Muscle of leg (tissue), 3 donors: ENCODE measurements at regions not wholly inside any gene's neighbourhood (a gene's known extent, or its start where the extent isn't known, plus 50 kb on each side); places are given as distances from the start of the nearest gene placed in this dataset.

ENCODE experiments used
- DNase-seq: peaks from one replicate; pipeline ENCODE4 v3.0.0; 2013
- H3K27ac ChIP-seq: one replicate; pipeline ENCODE4 v1.5.1; 2013; ENCODE audit warnings: mild to moderate bottlenecking, low read length, control low read depth
- H3K27me3 ChIP-seq: one replicate; pipeline ENCODE4 v1.6.1; 2013; ENCODE audit warnings: low read length; ENCODE audit not compliant: control insufficient read depth, insufficient read depth
- H3K36me3 ChIP-seq: one replicate; pipeline ENCODE4 v1.6.1; 2013; ENCODE audit warnings: low read length; ENCODE audit not compliant: control insufficient read depth, insufficient read depth
- H3K4me1 ChIP-seq: one replicate; pipeline ENCODE4 v1.6.1; 2013; ENCODE audit warnings: low read length; ENCODE audit not compliant: control insufficient read depth, insufficient read depth
- H3K4me3 ChIP-seq: one replicate; pipeline ENCODE4 v1.5.1; 2013; ENCODE audit warnings: low read length, control low read depth
- H3K9me3 ChIP-seq: replicated peaks from 2 replicates; pipeline ENCODE4 v1.6.1; 2013; ENCODE audit warnings: low read depth, low read length; ENCODE audit not compliant: control insufficient read depth
- WGBS: methylation state at CpG from one replicate; pipeline ENCODE4 v1.1.5; 2013; ENCODE audit warnings: missing lambda C conversion rate; ENCODE audit not compliant: insufficient coverage; 5-methylcytosine and 5-hydroxymethylcytosine counted together

DNA sequence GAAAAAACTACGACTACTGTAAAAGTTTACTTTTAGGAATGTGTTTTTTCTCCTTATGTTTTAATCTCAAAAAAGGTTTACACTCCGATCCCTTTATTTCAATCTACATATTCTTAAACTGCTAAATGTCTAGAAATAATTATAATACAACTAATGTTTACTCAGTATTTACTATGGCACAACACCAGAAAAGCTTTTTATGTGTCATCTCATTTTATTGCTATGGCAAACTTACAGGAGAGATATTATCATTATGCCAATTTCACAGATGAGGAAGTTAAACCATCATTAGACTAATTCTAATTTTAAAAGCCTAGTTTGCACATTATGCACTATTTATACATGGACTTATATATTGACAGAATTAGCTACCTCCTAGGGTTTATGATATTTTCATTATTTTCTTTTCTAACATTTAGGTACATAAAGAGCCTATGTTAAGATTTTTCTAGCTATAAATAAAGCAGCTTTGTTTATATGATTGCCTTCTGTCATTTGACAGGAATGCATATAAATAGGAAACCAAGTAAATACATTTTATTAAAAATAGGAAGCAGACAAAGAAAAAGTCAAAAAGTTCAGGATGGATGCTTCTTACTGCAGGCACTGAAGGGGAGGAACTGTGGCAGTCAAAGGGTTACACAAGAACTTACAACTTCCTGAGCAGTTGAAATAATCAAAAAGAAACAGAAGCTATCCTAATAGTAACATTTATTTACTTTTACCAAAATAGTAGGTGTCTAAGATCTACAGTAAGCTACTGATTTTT is 442.4 kb downstream of the LTN1 start:
- no peaks in the 10 kb centered on the region for H3K36me3 ChIP-seq
- WGBS, result no CpG with 5 or more reads among the region's 2 CpGs
- DNase-seq, result no peak
- no peak overlapping the region for H3K27ac ChIP-seq
- no peaks in the 10 kb centered on the region for H3K27me3 ChIP-seq
- no peaks in the 10 kb centered on the region for H3K4me1 ChIP-seq
- no peak overlapping the region for H3K4me3 ChIP-seq
- no peaks in the 10 kb centered on the region for H3K9me3 ChIP-seq

DNA sequence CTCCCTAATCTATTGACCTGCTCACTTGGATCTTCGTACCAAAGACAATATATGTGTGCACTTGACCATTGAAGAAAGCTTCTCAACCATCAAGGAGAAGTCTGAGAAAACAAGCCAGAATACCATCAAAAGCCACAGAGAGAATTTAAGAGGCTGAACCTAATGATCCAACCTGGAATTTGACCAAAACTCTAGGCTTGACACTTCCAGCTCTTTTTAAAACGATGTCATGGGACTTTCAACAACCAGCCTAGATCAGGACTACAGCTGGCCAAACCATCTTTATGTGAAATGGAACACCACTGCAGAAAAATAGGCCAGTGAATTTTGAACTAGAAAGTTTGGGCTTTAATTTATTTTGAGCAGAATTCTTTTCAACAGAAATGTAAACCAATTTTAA is 444.4 kb downstream of the LTN1 start:
- Histone ChIP-seq H3K36me3 (no peaks in the 10 kb centered on the region), H3K27ac (no peak overlapping the region), H3K9me3 (no peaks in the 10 kb centered on the region), H3K4me3 (no peak overlapping the region), H3K4me1 (no peaks in the 10 kb centered on the region), H3K27me3 (no peaks in the 10 kb centered on the region)
- no CpG with 5 or more reads among the region's 2 CpGs for WGBS
- no peak for DNase-seq

DNA sequence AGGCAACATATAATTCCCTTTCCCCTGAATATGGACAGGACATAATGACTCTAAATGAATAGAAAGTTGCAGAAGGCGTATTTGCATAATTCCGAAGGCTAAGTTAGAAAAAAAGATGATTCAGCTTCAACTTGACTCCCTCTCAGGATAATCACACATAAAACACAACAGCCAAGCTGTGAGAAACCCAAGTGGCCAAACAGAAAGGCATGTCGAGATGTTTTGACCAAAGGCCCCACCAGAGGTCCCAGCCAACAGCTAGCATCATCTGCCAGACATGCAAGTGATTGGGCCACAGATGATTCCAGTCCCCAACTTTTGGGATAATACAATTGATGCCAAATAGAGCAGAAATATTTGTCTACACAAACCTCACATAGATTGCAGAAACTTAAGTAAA is 444.9 kb downstream of the LTN1 start:
- no peaks in the 10 kb centered on the region for H3K27me3 ChIP-seq
- H3K9me3 ChIP-seq, result no peaks in the 10 kb centered on the region
- H3K4me1 ChIP-seq, result no peaks in the 10 kb centered on the region
- no CpG with 5 or more reads among the region's 3 CpGs for WGBS
- no peak for DNase-seq
- H3K36me3 ChIP-seq, result no peaks in the 10 kb centered on the region
- no peak overlapping the region for H3K27ac ChIP-seq
- no peak overlapping the region for H3K4me3 ChIP-seq

DNA sequence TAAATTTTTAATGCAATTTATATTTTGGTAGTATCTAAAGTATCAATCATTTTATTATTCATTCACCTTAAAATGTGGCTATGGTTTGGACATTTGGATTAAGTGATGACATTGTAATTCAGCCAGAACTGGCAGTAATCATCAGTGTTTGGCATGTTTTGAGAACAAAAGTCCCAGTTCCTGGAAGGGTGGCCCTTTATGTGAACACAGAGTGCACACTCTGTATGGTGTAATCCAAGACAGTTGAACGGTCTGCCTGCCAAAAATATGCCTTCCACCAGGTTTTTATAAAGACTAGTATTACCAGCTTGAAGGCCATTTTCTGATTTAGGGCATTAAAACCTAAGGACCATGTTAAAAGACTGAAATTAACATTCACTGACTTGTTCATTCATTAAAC is 448.7 kb downstream of the LTN1 start:
- no peak overlapping the region for H3K27ac ChIP-seq
- no peaks in the 10 kb centered on the region for H3K9me3 ChIP-seq
- WGBS, result no CpG with 5 or more reads among the region's 1 CpG
- H3K4me3 ChIP-seq, result no peak overlapping the region
- no peaks in the 10 kb centered on the region for H3K36me3 ChIP-seq
- H3K27me3 ChIP-seq, result no peaks in the 10 kb centered on the region
- DNase-seq, result peak; percentile 8
- H3K4me1 ChIP-seq, result no peaks in the 10 kb centered on the region

DNA sequence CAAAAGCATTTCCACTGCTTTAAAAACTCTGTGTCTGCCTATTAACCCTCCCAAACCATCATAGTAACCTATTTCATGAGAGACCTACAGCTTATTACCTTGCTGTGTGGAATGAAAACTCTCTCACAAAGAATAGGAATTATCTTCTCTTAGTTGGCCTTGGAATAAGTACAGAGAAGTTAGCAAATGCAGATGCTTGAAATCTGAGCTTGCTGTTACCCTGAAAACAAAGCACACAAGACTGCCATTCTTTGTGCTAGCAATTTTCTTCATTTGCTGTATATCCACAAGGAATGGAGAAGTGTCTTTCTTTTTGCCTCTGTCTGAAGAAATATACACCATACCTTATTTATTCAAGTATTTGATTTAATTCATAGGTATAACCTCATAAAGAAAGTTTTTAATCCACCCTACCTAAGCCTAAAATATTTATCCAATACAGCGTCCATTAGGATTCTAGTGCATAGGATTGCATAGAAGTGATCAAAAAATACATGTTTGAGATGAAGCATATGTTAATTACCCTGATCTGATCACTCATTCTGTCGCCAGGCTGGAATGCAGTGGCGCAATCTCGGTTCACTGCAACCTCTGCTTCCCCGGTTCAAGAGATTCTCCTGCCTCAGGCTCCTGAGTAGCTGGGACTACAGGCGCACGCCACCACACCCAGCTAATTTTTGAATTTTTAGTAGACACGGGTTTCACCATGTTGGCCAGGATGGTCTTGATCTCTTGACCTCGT is 451.1 kb downstream of the LTN1 start:
- H3K27ac ChIP-seq, result no peak overlapping the region
- no peaks in the 10 kb centered on the region for H3K27me3 ChIP-seq
- H3K9me3 ChIP-seq, result no peaks in the 10 kb centered on the region
- DNase-seq, result no peak
- H3K4me1 ChIP-seq, result no peaks in the 10 kb centered on the region
- H3K4me3 ChIP-seq, result no peak overlapping the region
- WGBS, result 90% methylated on average over 7 of the region's 9 CpGs
- no peaks in the 10 kb centered on the region for H3K36me3 ChIP-seq

DNA sequence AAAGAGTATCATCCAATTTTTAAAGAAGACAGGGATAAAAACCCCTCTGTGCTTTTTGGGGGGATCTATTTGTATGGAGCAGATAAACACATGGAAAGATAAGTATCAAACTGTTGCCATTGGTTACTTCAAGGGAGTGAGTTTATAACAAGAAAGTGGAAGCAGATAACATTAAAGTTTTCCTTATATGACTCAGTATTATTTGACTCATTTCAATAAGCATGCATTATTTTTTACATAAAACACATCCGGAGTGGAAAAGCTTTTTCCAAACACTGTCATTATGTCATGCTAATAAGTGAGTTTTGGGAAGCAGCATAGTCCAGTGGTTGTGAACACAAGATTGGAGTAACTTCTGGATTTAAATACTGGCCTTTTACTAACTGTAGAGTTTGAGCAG is 452.2 kb downstream of the LTN1 start:
- Histone ChIP-seq H3K9me3 (no peaks in the 10 kb centered on the region), H3K27me3 (no peaks in the 10 kb centered on the region), H3K4me3 (no peak overlapping the region), H3K4me1 (no peaks in the 10 kb centered on the region), H3K27ac (no peak overlapping the region), H3K36me3 (no peaks in the 10 kb centered on the region)
- no CpG with 5 or more reads among the region's 1 CpG for WGBS
- DNase-seq, result peak; percentile 22

DNA sequence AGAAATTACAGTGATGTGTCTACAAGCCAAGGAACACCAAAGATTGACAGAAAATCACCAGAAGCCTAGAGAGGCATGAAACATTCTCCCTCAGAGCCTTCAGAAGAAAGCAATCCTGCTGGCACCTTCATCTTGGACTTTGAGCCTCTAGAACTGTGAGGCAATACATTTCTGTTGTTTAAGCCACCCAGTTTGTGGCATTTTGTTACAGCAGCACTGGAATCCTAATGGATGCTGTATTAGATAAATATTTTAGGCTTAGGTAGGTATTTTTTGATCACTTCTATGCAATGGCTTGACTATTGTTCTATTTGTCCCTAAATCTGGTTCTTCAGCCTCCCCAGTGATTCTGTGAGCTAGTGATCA is 453.1 kb downstream of the LTN1 start:
- Histone ChIP-seq H3K36me3 (no peaks in the 10 kb centered on the region), H3K27me3 (no peaks in the 10 kb centered on the region), H3K27ac (no peak overlapping the region), H3K4me1 (no peaks in the 10 kb centered on the region), H3K9me3 (no peaks in the 10 kb centered on the region), H3K4me3 (no peak overlapping the region)
- DNase-seq, result no peak

DNA sequence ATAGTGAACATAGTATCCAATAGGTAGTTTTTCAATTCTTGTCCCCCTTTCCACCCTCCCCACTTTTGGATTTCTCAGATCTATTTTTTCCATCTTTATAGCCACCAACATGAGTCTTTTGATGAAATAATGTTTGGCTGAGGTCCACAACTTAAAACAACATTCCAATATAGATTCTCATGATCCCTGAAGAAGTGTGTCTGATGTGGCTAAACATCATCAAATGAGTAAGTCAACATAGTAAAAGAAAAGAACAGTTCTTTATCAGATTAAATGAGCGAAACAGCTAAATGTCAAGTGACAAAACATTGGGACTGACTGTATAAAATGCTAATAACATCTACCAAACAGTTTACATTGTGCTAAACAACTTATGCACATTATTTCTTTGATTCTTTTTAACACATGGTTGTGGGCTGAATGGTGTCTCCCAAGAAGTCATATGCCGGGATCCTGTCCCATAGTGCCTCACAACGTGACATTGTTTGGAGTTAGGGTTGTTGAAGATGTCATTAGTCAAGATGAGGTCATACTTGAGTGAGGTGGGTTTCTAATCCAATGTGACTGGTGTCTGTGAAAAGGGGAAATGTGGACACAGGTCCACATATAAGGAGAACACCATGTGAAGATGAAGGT is 453.6 kb downstream of the LTN1 start:
- H3K27ac ChIP-seq, result no peak overlapping the region
- WGBS, result 84% methylated on average over 2 of the region's 3 CpGs
- no peaks in the 10 kb centered on the region for H3K27me3 ChIP-seq
- no peaks in the 10 kb centered on the region for H3K9me3 ChIP-seq
- DNase-seq, result no peak
- H3K36me3 ChIP-seq, result no peaks in the 10 kb centered on the region
- H3K4me3 ChIP-seq, result no peak overlapping the region
- no peaks in the 10 kb centered on the region for H3K4me1 ChIP-seq

DNA sequence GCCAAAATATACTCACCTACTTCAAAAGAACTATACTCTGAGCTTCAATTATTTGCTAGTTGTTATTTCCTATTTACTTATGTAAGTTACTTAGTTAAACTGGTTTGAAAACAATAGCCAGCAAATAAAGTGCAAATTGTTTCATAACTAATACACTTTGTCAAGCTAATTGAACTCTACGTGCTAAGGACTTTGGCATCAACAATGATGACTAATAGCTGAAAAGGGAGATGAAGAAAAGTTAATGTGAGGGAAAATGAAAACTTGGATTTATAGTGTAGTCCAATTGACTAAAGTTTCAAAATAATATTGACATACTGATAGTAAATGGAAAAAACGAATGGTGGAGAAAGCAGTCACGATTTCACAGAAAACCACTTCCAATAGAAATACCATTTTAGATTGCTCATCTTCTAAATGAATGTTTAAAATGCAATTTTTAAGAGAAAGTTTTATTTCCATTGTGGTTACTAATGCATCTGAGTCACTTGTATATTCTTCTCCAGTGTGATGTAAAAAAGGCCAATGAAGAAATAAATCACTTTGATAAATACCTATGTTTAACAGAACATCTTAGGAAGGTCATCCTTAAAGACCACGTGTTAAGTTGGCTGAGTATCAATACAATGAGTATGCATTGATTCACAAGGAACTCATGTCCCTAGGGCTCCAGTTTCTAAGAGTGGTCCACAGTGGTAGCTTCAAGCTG is 455.2 kb downstream of the LTN1 start:
- no CpG with 5 or more reads among the region's 4 CpGs for WGBS
- Histone ChIP-seq H3K4me1 (no peaks in the 10 kb centered on the region), H3K27me3 (no peaks in the 10 kb centered on the region), H3K27ac (no peak overlapping the region), H3K9me3 (no peaks in the 10 kb centered on the region), H3K36me3 (no peaks in the 10 kb centered on the region), H3K4me3 (no peak overlapping the region)
- DNase-seq, result no peak

DNA sequence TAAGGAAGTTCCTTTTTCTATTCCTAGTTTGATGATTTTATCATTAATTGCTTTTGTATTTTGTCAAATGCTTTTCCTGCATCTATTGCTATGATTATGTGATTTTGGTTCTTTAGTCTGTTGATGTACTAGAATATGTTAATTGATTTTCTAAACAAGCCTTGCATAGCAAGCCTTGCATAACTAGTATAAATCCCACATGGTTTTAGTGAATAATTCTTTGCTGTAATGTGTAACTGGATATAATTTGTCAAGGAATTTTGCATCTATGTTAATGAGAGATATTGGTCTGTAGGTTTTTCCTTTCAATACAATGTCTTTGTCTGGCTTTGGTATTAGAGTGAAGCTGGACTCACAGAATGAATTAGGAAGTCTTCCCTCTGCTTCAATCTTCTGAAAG is 460.2 kb downstream of the LTN1 start:
- H3K4me1 ChIP-seq, result no peaks in the 10 kb centered on the region
- H3K9me3 ChIP-seq, result no peaks in the 10 kb centered on the region
- H3K27ac ChIP-seq, result no peak overlapping the region
- H3K36me3 ChIP-seq, result no peaks in the 10 kb centered on the region
- no peak for DNase-seq
- no peak overlapping the region for H3K4me3 ChIP-seq
- no peaks in the 10 kb centered on the region for H3K27me3 ChIP-seq
